NCI-H1694 treated with DMSO at 0.1 percent for 48 hours (cell line): ENCODE measurements at regions not wholly inside any gene's neighbourhood (a gene's known extent, or its start where the extent isn't known, plus 50 kb on each side); places are given as distances from the start of the nearest gene placed in this dataset.
A peak's percentile ranks its signal among the peaks of the same experiment; 100 is the strongest.

ENCODE experiments used
- DNase-seq: peaks from one replicate; lab custom pipeline; 2025; lab: John Stamatoyannopoulos, UW

- no peak for DNase-seq
These were observed 386.9 kb downstream of the HTR7 start for GRCh38 chr10:90470966-90471365.

DNA sequence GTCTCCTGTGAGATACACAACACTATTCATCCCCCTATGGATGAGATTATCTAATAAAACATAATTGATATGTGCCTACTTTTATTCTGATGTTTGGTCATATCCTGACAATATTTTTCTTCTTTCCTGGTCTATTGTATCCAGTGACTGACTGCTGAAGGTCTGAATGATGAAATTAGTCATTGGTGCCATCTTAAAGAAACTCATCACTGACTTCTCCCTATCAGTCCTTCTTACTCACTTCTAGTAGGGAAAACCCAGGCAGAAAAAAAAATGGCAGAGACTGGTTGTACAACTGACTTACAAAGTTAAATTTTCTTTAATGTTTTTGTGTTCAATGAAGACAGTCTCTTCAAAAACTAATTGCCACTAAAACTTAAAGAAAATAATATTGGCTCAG is 377.4 kb downstream of the HTR7 start:
- DNase-seq = no peak

- DNase-seq = no peak
These were observed 376.4 kb downstream of the HTR7 start for GRCh38 chr10:90481326-90481923.

GRCh38 chr10:90484518-90484917 is 373.3 kb downstream of the HTR7 start:
- DNase-seq = no peak

GRCh38 chr10:90494183-90494582 is 363.7 kb downstream of the HTR7 start:
- no peak for DNase-seq

DNA sequence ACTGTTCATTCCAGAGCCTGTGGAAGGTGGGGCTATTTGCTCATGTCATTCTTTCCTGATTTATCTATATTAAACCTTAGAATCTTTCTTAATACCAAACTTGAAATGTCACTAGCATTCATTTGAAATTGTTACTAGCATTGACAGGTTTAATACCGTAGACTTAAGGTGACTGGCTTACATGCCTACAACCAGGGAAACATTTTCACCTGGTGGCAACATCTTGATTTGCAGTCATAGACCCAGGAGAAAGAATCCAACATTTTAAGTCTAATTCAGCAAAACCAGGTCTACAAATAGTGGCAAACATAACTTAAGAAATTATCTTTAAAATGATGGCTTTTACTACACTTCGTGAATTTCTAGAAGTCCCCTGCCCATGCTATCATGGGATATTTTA is 353.7 kb downstream of the HTR7 start:
- no peak for DNase-seq

- no peak for DNase-seq
These were observed 331.1 kb downstream of the HTR7 start for GRCh38 chr10:90526721-90527120.

- no peak for DNase-seq
These were observed 327.3 kb downstream of the HTR7 start for GRCh38 chr10:90530521-90530920.

DNA sequence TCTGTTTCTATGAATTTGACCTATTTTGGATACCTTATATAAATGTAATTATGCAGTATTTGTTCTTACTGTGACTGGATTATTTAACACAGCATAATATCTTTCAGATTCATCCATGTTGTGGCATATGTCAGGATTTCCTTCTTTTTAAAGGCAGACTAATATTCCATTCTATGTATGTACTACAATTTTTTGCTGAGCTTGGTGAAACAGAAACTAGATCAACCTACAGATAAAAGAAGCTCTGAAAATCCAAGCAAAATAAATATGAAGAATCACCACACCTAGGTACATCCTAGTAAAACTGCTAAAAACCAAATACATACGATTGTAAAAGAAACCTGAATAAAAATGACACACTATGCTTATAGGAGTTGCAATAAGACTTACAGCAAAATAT is 300.5 kb downstream of the HTR7 start:
- DNase-seq = no peak

- no peak for DNase-seq
These were observed 297.5 kb downstream of the HTR7 start for GRCh38 chr10:90560331-90560730.

GRCh38 chr10:90561666-90562065 is 296.2 kb downstream of the HTR7 start:
- no peak for DNase-seq

DNA sequence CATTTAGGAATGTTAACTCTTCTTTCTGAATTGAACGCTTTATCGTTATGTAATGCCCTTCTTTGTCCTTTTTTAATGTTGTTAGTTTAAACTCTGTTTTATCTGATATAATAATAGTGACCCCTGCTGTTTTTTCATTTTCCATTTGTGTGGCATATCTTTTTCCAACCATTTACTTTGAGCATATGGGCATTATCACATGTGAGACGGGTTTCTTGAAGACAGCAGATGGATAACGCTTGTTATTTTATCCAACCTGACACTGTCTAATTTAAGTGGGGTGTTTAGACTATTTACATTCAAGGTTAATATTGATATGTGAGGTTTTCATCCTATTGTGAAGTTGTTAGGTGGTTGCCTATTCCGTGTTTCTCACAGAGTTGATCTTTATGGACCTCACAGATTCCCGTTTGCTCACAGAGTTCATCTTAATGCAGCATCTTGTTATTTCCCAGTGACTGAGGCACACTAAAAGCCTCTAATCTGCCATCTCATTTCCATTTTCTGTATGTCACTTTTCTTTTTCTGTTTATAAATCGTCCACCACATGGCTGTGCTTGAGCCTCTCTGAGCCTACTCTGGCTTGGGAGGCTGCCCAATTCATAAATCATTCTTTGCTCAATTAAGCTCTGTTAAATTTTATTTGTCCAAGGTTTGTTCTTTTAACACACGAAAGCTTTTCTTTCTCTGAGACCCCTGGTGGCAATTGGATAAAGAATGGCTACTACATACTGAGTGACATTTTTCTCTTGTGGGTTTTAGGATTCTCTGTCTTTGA is 286.2 kb downstream of the HTR7 start:
- peak; percentile 6 for DNase-seq

DNA sequence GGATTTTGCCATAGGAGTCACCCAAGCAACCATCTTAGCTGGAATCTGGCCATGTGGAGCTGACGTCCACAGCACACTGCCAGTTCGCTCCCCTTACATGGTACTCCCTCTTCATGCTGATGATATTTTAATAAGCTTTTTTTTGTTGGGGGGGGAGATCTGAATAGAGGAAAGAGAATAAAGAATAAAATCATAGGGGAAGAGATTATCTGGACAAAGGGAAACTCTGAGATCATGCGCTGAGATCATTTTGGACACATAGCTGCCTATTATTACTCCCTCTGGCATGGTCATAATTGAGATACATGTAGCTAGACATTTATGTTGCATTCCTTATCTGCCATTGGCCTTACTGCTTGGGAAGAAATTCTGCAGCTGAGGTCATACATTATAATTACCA is 282.7 kb downstream of the HTR7 start:
- no peak for DNase-seq

DNA sequence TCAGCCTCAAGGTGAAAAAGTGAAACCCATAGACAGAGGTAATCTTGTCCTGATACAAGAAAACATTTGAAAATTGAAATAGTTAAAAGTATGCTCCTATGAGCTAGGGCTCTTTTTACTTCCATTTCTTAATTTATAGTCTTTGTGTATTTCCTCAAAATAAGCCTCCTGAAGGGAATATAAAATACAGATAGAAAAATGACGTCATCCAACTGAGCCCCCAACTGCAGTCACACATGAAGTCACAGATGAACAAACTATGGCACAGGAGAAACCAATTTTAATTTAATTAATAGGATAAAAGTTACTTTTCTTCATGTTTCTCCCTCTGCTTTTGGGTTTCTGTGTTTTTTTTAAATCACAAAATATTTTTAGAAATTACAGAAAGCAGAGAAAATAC is 280.3 kb downstream of the HTR7 start:
- DNase-seq = no peak

DNA sequence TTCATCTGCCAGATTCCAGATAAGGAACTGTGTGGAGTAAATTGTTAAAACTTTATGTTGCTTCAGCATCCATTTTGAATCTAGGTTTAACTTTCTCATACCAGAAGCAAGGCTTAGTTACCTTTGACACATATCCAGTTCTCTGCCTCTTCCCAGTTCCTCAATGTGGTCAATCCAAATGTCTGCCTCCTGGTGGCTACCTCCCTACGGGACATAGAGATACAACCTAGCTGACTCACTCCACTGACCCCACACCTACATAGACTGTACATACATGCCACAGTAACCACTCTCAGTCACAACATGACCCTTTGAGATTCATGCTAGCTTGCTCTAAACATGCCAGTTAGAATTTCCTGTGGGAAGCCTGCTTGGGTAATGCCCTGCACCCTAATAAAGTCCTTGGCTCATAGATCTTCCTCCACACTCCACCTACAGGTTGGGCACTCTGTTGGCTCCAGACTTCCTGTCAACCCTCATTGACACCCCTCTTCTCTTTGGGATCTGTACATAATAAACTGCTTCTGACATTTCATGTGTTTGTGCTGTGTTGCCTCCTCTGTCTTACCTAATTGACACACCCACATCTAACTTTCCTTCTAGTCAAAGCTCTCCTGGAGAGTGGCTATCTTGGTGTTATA is 278.1 kb downstream of the HTR7 start:
- DNase-seq = no peak

DNA sequence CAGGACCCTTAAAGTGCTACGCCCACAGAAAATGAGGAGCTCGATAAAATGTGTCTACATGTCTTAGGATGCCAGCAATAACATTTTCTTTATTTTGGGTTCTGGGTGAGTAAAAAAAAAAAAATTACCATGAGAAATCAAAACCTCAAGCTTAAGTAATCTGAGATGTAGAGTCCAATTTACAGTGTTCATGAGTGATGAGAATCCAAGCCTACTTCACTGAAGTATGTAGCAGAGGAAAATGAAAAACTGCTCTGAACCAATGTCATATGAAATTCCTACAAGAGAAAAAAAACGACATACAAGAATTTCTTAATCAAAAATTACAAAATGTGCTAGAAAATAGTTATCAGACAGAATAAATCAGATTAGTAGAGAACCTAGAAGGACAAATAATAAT is 274.4 kb downstream of the HTR7 start:
- no peak for DNase-seq

DNA sequence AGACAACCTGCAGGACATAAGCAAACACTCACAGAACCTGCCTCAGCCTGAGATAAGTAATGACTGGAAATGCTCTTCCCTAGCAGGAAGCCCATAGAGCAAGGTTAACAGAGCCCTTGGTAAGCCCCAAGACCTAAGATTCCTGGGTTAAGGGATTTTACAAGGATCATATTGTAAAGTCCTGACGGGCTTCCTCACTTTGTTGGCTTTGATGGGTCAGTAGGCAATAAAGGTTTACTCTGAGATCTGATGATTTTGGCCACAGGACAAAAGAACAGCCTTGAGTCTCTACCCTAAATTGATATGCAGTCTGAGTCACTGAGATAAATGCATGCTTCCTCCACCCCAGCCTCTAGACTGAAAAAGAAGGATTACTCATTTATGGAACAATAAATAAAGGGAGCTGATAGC is 270.8 kb downstream of the HTR7 start:
- no peak for DNase-seq

DNA sequence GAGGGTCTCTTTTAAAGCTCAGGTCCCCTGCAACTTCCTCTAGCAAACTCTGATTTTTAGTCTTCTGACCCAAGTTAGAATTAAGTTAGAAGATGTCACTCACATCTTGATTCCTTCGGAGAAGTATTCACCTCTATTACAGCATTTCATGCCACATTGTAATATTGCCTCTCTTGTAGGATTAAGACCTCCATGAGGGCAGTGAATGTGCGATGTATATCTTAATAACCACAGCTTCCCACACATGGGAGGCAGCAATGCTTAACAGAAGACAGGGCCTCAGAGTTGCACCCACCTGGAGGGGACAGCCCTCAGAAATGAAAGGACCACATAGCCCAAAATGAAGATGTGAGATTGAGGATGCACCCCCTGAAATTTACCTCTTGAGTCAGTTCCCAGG is 270.3 kb downstream of the HTR7 start:
- no peak for DNase-seq

DNA sequence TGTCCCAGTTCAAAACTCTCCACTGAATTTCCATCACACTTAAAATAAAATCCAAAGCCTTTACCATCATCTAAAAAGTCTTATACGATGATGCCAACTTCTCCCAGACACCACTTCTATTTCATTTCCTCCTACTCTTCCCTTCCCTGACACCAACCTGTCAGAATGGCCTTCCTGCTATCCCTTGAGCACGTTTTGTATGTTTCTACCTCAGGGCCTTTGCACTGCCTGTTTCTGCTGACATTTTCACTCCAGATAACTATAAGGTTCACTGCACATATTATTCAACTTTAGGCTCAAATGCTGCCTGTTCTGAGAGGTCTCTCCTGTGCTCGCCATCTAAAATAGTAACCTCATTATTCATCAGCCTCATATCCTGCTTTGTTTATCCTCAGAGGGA is 269.6 kb downstream of the HTR7 start:
- DNase-seq = no peak

DNA sequence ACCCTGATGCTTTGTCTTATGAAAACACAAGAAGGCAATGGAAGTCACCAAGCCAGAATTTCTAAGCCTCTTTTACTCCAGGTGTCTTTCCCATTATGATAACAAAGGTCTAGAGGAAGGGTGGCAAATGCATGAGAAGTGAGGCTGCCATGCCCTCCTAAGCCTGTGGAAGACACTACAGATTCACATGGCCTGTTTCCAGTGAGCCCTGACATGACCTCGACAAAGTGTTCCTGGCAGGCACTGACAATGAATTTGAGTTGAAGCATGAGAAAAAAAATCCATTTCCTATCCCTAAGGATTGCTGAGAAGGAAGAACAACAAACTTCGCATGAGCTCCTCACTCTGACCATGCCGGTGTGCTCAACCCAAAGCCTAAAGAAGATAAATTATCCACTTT is 268.0 kb downstream of the HTR7 start:
- no peak for DNase-seq

- no peak for DNase-seq
These were observed 266.2 kb downstream of the HTR7 start for GRCh38 chr10:90591629-90592028.

GRCh38 chr10:90592638-90593302 is 265.1 kb downstream of the HTR7 start:
- peak; percentile 26 for DNase-seq

DNA sequence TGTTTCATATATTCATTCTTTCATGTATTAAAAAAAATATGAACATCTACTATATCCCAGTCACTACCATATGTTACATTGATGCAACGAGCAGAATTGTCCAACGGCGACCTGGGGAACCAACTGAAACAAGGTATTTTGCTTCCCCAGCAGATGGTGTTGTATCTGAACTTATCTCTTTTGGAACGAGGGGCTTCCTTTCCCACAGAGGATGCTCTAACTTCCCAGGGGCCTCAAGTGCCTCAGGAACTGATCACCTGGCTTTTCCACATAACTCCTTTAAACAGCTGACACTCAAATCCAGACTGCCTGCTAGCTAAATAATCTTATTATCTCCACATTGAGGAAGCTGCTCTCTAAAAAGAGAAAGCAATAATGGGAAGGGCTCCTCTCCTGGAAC is 259.3 kb downstream of the HTR7 start:
- DNase-seq = no peak
